Activated naive CD8-positive, alpha-beta T cell treated with anti-CD3 and anti-CD28 coated beads, Interleukin-2, amount 10 ng/mL, durations not matched to agents 7 days and 5 days (primary cell): ENCODE measurements at regions not wholly inside any gene's neighbourhood (a gene's known extent, or its start where the extent isn't known, plus 50 kb on each side); places are given as distances from the start of the nearest gene placed in this dataset.
"Not testable (repeated sequence)": the region's sequence is repeated elsewhere in the genome, so short reads cannot be mapped to it uniquely, and the experiment has no call there.

Source experiments
- ATAC-seq: fragments of 150-1000 bp; cut with Tn5 transposase; one replicate; pipeline ENCODE4 v1.10.0; 2021; ENCODE audit warnings: low read depth, moderate library complexity
- POLR2A ChIA-PET: fragments of 350-600 bp; sonication (Branson Sonifier 250); formaldehyde crosslinking; loops from one replicate; lab custom pipeline; 2021; ENCODE audit warnings: antibody characterized with exemption; lab: Charles Lee
- DNase-seq: peaks from one replicate; pipeline ENCODE4 v3.0.0; 2021
- H3K27ac Mint-ChIP-seq: one replicate; pipeline ENCODE4 v1.8.0; 2022; ENCODE audit warnings: mild to moderate bottlenecking, mixed read lengths
- H3K27me3 Mint-ChIP-seq: one replicate; pipeline ENCODE4 v1.8.0; 2022; ENCODE audit warnings: mild to moderate bottlenecking, moderate library complexity, mixed read lengths
- H3K36me3 Mint-ChIP-seq: one replicate; pipeline ENCODE4 v1.8.0; 2021; ENCODE audit warnings: mild to moderate bottlenecking, mixed read lengths
- H3K4me1 Mint-ChIP-seq: one replicate; pipeline ENCODE4 v1.8.0; 2021; ENCODE audit warnings: mixed read lengths
- H3K4me3 Mint-ChIP-seq: one replicate; pipeline ENCODE4 v1.8.0; 2022; ENCODE audit warnings: mild to moderate bottlenecking, moderate library complexity, mixed read lengths
- H3K9me3 Mint-ChIP-seq: one replicate; pipeline ENCODE4 v1.8.0; 2021; ENCODE audit warnings: mixed read lengths

GRCh38 chr1:200290010-200290685, 119.7 kb downstream of the ZNF281 start:
- POLR2A ChIA-PET = no interaction called here
- Mint-ChIP-seq H3K4me1 (peaks cover 5% of the 10 kb centered on the region), H3K27me3 (no peaks in the 10 kb centered on the region), H3K9me3 (no peaks in the 10 kb centered on the region), H3K4me3 (no peak overlapping the region), H3K36me3 (no peaks in the 10 kb centered on the region), H3K27ac (no peak overlapping the region)
- DNase-seq = no peak
- no peak for ATAC-seq

- Mint-ChIP-seq H3K27ac (no peak overlapping the region), H3K4me3 (no peak overlapping the region)
Observed at GRCh38 chr1:200288226-200288625, 121.6 kb downstream of the ZNF281 start.

GRCh38 chr1:200284236-200284635, 125.6 kb downstream of the ZNF281 start:
- H3K27me3 Mint-ChIP-seq, DNase-seq, H3K36me3 Mint-ChIP-seq, H3K27ac Mint-ChIP-seq, ATAC-seq, H3K4me1 Mint-ChIP-seq, POLR2A ChIA-PET, H3K4me3 Mint-ChIP-seq, H3K9me3 Mint-ChIP-seq: not testable (repeated sequence)

More at GRCh38 chr1:200288226-200288625, 121.6 kb downstream of the ZNF281 start:
- ATAC-seq = no peak
- Mint-ChIP-seq H3K4me1 (peaks cover 3% of the 10 kb centered on the region), H3K9me3 (no peaks in the 10 kb centered on the region), H3K36me3 (no peaks in the 10 kb centered on the region), H3K27me3 (peaks cover 1% of the 10 kb centered on the region)
- POLR2A ChIA-PET = no interaction called here
- DNase-seq = no peak

DNA sequence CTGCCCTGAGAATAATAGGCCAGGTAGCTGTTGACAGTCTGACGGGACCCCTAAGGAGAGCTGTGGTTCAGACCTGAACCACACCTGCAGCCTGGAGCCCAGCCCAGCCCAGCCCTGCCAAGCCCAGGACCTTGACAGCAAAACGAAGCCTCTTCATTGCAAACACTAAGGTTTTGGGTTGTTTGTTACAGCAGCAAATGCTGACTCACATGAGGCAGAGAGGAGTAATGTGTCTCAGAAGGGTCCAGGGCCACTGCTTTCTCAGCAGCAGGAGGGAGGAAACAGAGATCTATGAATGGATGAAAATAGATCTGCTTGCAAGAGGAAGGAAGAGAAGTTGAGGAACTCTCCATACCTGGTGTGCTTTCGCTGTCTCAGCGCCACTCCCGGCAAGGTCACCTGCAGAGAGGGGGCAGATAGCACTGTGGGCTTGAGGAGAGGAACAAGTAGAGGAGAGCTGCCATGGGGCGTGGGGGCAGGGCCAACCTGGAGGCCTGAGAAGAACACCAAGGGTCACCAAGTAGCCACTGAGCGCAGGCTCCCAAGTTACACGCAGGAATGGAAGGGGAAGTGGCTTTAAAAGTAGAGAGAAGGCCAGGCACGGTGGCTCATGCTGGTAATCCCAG, 127.2 kb downstream of the ZNF281 start:
- POLR2A ChIA-PET = no interaction called here
- ATAC-seq = no peak
- peaks cover 3% of the 10 kb centered on the region for H3K4me1 Mint-ChIP-seq
- no peak overlapping the region for H3K4me3 Mint-ChIP-seq
- H3K9me3 Mint-ChIP-seq = no peaks in the 10 kb centered on the region
- no peaks in the 10 kb centered on the region for H3K36me3 Mint-ChIP-seq
- no peak overlapping the region for H3K27ac Mint-ChIP-seq
- DNase-seq = no peak
- H3K27me3 Mint-ChIP-seq = peaks cover 1% of the 10 kb centered on the region

DNA sequence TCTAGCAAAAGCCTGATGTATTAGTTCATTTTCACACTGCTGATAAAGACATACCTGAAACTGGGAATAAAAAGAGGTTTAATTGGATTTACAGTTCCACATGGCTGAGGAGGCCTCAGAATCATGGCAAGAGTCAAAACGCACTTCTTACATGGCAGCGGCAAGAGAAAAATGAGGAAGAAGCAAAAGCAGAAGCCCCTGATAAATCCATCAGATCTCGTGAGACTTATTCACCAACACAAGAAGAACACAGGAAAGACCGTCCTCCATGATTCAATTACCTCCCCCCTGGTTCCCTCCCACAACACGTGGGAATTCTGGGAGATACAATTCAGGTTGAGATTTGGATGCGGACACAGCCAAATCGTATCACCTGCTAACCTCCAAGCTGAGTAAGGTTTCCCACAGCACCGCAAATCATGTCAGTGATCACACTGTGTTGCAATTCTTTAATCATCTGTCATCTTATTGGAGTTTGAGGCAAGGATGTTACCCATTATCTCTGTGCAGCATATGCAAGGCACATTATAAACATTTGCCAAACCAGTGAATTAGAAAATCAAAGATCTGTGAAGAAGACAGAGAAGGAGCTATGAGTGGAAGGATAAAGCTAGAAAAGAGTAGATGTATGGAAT, 128.5 kb downstream of the ZNF281 start:
- H3K36me3 Mint-ChIP-seq = no peaks in the 10 kb centered on the region
- peaks cover 1% of the 10 kb centered on the region for H3K27me3 Mint-ChIP-seq
- no peak overlapping the region for H3K4me3 Mint-ChIP-seq
- no peak overlapping the region for H3K27ac Mint-ChIP-seq
- DNase-seq (no peak), ATAC-seq (no peak)
- peaks cover 3% of the 10 kb centered on the region for H3K4me1 Mint-ChIP-seq
- no peaks in the 10 kb centered on the region for H3K9me3 Mint-ChIP-seq
- POLR2A ChIA-PET = no interaction called here

- H3K4me3 Mint-ChIP-seq = no peak overlapping the region
- H3K9me3 Mint-ChIP-seq = no peaks in the 10 kb centered on the region
- H3K4me1 Mint-ChIP-seq = no peaks in the 10 kb centered on the region
- peaks cover 1% of the 10 kb centered on the region for H3K27me3 Mint-ChIP-seq
- ATAC-seq (no peak), DNase-seq (no peak)
- POLR2A ChIA-PET = no interaction called here
- no peak overlapping the region for H3K27ac Mint-ChIP-seq
- no peaks in the 10 kb centered on the region for H3K36me3 Mint-ChIP-seq
Observed at GRCh38 chr1:200279810-200280411, 129.9 kb downstream of the ZNF281 start.

- no peak overlapping the region for H3K27ac Mint-ChIP-seq
- no peaks in the 10 kb centered on the region for H3K9me3 Mint-ChIP-seq
- DNase-seq (no peak), ATAC-seq (no peak)
- no peaks in the 10 kb centered on the region for H3K4me1 Mint-ChIP-seq
- no peak overlapping the region for H3K4me3 Mint-ChIP-seq
- H3K27me3 Mint-ChIP-seq = no peaks in the 10 kb centered on the region
- H3K36me3 Mint-ChIP-seq = no peaks in the 10 kb centered on the region
- POLR2A ChIA-PET = no interaction called here
Observed at GRCh38 chr1:200275816-200276453, 133.9 kb downstream of the ZNF281 start.

GRCh38 chr1:200275415-200275814, 134.4 kb downstream of the ZNF281 start:
- DNase-seq (no peak), ATAC-seq (no peak)
- H3K4me1 Mint-ChIP-seq = no peaks in the 10 kb centered on the region
- no peak overlapping the region for H3K27ac Mint-ChIP-seq
- H3K27me3 Mint-ChIP-seq = no peaks in the 10 kb centered on the region
- no peak overlapping the region for H3K4me3 Mint-ChIP-seq
- H3K36me3 Mint-ChIP-seq = no peaks in the 10 kb centered on the region
- POLR2A ChIA-PET = no interaction called here
- no peaks in the 10 kb centered on the region for H3K9me3 Mint-ChIP-seq

DNA sequence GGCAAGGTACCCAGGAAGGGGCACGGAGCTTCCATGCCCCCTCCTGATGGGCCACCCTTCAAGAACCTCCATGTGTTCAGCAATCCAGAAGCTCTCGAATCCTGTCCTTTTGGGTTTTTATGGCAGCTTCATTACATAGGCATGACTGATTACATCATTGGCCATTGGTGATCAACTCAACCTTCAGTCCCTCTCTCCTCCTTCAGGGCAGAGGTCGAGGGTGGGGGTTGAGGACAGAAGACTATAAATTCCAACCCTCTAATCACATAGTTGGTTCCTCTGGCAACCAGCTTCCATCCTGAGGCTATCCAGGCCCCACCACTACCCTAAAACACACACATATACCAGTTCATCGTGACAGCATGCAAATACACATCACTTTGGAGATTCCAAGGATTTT, 135.7 kb downstream of the ZNF281 start:
- H3K4me3 Mint-ChIP-seq = no peak overlapping the region
- H3K27me3 Mint-ChIP-seq = no peaks in the 10 kb centered on the region
- peaks cover 4% of the 10 kb centered on the region for H3K4me1 Mint-ChIP-seq
- H3K9me3 Mint-ChIP-seq = no peaks in the 10 kb centered on the region
- no peak overlapping the region for H3K27ac Mint-ChIP-seq
- DNase-seq = no peak
- no peak for ATAC-seq
- POLR2A ChIA-PET = no interaction called here
- no peaks in the 10 kb centered on the region for H3K36me3 Mint-ChIP-seq

GRCh38 chr1:200272481-200273068, 137.3 kb downstream of the ZNF281 start:
- Mint-ChIP-seq H3K27ac (no peak overlapping the region), H3K36me3 (no peaks in the 10 kb centered on the region), H3K27me3 (no peaks in the 10 kb centered on the region), H3K4me3 (no peak overlapping the region), H3K4me1 (peaks cover 4% of the 10 kb centered on the region), H3K9me3 (no peaks in the 10 kb centered on the region)
- no peak for ATAC-seq
- POLR2A ChIA-PET = no interaction called here
- no peak for DNase-seq

- Mint-ChIP-seq H3K36me3 (no peaks in the 10 kb centered on the region), H3K27ac (no peak overlapping the region), H3K4me3 (no peak overlapping the region), H3K9me3 (no peaks in the 10 kb centered on the region), H3K27me3 (no peaks in the 10 kb centered on the region), H3K4me1 (peaks cover 4% of the 10 kb centered on the region)
- DNase-seq (no peak), ATAC-seq (no peak)
- POLR2A ChIA-PET = no interaction called here
Observed at GRCh38 chr1:200269256-200269655, 140.6 kb downstream of the ZNF281 start.

DNA sequence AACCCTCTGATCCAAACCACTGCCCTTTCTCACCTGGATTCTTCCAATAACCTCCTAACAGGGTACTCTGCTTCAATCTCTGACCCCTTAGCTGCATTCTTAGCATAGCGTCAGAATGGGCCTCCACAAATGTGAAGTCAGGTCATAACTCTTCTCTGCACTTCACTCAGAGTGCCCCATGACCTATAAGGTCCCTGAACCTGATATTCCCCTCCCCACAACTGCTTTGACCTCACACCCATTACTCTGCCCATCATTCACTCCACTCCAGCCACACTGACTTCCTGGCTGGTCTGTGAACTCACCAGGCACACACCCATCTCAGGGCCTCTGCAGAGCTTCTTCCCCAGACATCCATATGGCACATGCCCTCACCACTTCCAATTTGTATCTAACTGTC, 141.9 kb downstream of the ZNF281 start:
- Mint-ChIP-seq H3K27ac (no peak overlapping the region), H3K4me3 (no peak overlapping the region), H3K4me1 (peaks cover 4% of the 10 kb centered on the region), H3K36me3 (no peaks in the 10 kb centered on the region), H3K27me3 (peaks cover 3% of the 10 kb centered on the region), H3K9me3 (no peaks in the 10 kb centered on the region)
- ATAC-seq (no peak), DNase-seq (no peak)
- POLR2A ChIA-PET = no interaction called here

- ATAC-seq (no peak), DNase-seq (no peak)
- no peak overlapping the region for H3K27ac Mint-ChIP-seq
- no peaks in the 10 kb centered on the region for H3K9me3 Mint-ChIP-seq
- peaks cover 3% of the 10 kb centered on the region for H3K27me3 Mint-ChIP-seq
- no peak overlapping the region for H3K4me3 Mint-ChIP-seq
- POLR2A ChIA-PET = no interaction called here
- no peaks in the 10 kb centered on the region for H3K36me3 Mint-ChIP-seq
- H3K4me1 Mint-ChIP-seq = peaks cover 4% of the 10 kb centered on the region
Observed at GRCh38 chr1:200267458-200267857, 142.4 kb downstream of the ZNF281 start.
